Activated T-cell treated with anti-CD3 and anti-CD28 coated beads, Interleukin-2, amount 50 U/mL, for 48 hours (primary cell): ENCODE measurements at regions not wholly inside any gene's neighbourhood (a gene's known extent, or its start where the extent isn't known, plus 50 kb on each side); places are given as distances from the start of the nearest gene placed in this dataset.
A peak's percentile ranks its signal among the peaks of the same experiment; 100 is the strongest.
"Not testable (repeated sequence)": the region's sequence is repeated elsewhere in the genome, so short reads cannot be mapped to it uniquely, and the experiment has no call there.

Experiments used
- DNase-seq, 2 experiments: peaks; one replicate each; pipeline ENCODE4 v3.0.0-alpha.2; 2020

DNA sequence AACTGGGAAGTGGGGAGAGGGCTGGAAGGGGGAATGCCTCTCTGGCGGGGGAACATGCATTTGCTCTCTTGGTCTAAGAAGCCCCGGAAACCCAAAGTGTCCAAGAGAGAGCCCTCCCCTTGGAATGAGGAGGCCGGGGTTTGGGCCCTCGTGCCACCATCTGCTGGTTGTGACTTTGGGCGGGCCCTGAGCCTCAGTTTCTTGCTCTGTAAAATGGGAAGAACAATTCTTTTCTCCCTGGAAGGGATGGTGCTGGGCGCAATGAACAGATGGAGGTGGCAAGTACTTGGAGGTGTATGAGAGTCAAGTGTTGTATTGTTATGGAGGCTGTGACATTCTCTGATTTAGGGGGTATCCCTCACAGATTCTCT is 69.9 kb upstream of the TARDBP start:
- no peak for DNase-seq

DNA sequence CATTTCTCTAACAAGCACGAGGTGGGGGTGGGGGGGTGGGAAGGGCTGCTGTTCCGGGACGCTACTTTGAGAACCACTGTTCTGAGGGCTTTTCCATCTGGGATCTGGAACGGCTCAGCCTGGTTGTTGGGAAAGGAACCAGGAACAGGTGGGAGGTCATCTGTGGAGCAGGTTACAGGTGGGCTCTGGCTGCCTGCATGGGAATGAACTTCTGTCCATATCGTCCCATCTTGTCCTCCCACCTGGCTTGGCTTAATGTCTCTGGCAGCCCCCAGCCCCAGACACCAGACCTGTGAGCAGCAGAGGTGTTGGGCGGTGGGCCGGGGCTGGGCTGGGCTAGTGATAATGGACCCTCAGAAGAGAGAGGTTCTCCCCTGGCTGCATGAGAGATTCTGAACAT is 69.4 kb upstream of the TARDBP start:
- no peak for DNase-seq

DNA sequence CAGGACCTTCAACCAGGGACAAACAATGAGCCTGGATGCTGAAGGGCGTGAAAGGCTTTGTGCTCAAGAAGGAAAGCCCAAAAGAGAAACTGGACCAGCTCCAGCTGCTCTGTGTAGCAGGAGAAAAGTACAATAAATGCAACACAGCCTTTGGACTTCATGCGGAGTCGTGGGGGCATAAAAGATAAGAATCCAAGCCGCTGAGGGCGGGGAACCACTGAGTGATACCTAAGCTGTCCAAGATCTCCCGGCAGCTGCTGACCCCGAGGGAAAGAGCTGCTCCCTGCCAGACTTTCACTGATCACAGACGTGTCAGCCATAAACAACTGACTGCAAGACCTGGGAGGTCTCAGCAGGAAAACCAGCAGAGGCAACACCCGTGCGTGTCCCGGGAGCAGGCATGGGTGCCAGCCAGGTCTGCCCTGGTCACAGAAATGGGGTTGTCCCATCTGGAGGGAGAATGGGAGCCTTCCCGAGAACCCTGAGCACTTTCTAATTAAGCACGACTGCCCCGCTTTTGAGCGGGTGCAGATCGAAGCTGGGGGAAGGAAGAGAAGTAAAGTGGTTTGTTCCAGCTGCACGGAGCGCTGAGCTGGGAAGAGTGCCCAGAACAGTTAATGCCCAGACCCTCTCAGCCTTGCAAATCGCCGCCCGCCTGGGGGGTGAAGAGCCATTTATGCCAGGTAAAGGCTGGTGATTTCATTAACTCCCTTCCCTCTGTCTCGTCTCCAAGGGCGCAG is 68.3 kb upstream of the TARDBP start:
- DNase-seq, result no peak

DNA sequence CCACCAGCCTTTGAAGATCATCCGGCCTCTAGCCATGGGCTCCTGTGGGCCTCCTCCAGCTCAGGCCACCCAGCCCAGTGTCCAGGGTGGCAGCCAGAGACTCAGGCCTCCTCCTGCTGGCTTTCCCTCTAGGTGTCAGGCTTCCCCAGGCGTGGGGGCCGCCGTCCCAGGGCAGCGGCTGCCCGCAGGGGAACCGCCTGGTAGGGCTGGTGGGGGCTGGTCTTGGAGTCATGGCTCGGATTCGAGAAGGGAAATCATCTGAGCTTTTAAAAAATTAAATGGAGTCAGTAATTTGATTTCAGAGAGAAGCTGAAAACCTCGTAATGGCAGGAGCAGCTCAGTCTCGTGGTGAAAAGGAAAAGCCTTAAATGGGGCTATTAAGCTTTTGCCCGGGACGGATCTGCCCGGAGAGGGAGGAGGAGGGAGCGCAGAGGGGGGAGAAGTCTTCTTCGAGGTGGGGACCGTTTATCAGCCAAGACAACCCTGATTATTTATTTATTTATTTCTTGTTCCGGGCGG is 66.4 kb upstream of the TARDBP start:
- no peak for DNase-seq

DNA sequence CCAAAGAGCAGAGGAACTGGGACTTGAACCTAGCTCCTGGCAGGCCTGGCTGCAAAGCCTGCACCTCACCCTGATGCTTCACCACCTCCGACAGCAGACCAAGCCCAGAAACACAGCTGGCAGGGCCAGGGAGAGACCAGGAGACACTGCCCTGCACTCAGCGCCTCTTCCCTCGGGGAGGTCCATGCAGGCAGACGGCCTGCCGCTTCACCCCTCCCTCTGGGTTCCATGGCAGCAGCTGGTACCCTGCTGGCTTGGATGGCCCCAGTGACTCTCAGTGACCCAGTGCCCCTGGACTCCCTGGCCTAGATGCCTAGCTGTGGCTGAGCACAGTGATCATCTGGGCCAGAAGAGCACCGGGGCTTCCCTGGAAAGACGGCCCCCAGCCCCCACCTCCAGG is 65.3 kb upstream of the TARDBP start:
- DNase-seq, result no peak

DNA sequence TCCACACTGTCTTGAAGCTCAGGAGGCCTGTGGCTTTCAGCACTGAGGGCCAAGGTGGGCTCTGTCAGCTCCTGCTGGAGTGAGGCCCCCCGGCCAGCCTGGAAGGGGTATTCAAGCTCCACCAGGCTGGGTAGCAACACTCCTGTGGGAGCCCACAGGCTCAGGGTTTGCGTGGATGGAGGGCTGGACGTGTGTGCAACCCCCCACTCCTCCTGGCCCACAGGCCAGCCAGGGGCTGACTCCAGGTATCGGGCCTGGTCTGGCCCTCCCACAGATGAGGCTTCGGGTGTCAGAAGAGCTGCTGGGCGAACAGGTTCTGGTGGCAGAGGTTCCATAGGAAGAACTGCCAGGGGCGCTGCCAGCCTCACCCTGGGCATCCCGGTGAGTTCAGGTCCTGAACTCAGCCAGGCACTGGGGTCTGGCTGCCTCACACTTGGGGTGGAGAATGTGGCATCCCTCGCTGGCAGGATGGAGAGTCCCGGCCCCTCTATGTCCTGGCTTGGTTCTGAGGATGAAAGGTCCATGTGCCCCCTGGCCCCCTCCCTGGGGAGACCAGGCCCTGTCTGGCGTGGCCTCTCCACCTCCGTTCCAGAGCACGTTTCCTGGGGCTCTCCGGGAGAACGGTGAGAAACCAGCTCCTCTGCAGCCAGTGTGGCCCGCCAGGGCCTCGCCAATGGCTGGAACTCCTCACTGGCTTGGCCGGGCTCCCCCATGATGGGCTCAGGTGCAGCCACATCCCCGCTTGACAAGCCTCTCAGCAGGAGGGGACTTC is 64.6 kb upstream of the TARDBP start:
- no peak for DNase-seq

DNA sequence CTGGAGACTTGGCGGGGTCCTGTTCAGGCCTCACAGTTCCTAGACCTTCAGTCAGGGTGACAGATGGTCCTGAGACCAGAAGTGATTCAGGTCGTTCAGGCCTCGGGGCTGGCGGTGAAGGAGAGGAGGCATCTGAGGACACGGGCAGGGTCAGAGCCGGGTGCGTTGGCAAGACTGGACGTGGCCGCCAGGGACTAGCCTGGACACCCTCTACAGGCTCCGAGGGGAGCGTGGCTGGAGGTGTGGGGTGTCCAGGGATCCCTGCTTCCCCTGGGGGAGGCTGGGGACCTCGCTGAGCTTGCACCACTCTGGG is 64.0 kb upstream of the TARDBP start:
- DNase-seq, result no peak

DNA sequence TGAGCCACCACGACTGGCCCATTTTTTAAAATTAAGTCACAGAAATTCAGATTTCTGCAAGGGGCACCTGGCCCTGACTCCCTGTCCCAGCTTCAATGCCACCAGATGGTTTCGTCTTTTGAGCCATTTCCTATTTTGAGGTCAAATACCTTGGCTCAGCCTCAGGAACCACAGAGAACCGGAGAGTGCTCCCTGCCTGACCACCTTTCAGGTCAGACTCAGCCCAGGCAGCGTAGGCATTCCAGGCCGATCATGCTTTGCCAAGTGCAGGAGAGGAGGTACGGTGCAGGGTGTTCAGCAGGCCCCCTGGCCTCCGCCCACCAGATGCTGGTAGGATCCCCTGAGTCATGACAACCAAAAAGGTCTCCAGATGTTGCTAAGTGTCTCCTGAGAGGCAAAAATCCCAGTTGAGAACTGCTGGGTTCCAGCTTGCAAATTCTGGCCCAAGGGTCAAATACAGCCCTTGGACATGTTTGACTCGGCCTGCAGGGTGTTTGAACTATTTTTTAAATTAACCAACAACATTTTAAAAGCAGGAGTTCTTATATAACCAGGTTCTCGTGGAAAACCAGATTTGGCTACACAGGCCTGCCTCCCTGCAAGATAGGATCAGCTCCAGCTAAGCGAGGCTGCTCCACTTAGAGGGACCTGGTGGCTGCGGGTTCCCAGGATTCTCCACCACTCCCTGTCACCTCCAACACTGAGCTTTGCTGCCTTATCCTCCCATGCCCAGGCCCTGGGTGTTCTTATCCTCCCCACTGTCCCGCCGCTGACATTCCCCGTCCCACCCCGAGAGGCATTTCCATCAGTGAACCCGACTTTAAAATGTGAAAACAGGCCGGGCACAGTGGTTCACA is 61.9 kb upstream of the TARDBP start:
- DNase-seq, result no peak

DNA sequence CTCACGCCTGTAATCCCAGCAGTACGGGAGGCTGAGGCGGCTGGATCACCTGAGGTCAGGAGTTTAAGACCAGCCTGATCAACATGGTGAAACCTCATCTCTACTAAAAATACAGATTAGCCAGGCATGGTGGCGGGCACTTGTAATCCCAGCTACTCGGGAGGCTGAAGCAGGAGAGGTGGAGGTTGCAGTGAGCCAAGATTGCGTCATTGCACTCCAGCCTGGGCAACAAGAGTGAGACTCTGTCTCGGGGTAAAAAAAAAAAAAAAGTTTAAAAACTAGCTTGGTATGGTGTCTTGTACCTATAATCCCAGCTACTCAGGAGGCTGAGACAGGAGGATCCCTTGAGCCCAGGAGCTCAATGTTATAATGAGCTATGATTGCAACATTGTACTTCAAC is 61.2 kb upstream of the TARDBP start:
- DNase-seq, result not testable (repeated sequence)

DNA sequence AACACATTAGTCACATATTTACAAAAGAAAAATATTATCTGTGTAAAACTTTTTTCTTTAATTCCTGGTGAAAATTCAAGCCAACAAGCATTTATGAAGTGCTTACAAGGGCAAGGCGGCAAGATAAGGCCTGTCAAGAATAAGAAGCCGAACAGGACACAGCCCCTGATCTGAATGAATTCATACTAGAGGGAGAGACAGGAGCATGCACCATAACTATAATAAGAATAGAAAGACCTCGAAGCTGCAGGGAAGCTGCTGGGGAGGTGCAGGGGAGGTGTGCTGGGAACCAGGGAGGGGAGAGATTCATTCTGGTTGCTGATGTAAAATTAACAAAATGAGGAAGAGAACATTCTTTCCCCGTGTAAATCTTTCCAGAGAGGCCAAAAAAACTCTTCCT is 60.5 kb upstream of the TARDBP start:
- DNase-seq, result no peak

DNA sequence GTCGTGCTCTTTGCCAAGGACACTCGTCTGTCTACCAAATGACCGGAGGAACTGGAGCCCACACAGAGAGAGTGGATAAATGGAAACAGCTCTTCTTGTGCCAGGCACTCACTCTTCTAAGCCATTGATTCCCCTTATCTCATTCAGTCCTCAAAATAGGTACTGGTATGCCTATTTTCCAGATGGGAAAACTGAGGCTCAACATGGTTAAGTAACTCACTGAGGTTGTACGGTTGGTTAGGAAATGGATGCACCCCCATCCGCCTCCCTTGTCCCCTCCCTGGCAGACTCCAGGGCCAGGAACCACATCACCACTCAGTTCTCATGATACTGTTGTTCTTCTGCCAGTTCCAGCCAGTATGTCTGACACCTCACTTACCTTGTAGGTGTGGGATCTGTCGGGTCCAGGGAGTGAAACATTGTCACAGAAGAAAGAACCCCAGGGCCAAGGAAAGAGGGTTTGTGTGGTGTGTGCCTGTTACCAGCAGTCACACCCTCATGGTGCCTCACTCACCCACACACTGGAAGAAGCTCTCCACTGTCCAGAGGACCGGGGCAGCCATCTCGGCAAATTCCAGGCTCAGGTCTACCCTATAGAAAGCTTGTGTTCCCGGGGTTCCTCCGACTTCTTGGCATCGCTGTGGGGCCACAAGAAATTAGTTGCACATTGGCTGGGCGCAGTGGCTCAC is 58.8 kb upstream of the TARDBP start:
- no peak for DNase-seq

DNA sequence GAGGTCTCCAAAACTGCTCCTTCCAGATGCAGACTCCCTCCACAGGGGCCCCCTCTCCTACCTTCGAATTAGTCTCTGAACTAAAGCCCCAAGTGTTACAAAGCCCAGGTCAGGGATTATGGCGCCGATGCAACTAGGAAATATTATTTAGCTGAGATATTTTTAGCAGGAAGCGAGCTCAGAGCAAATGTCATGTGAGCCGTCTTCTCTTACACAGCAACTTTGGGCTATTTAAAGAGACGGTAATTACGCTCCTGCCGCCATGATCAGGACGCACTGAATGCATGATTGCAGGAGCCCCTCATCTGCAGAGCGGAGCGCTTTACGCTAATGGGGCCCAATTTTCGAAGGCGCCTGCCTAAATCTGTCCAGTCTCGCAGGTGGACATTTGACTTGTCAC is 55.3 kb upstream of the TARDBP start:
- no peak for DNase-seq

DNA sequence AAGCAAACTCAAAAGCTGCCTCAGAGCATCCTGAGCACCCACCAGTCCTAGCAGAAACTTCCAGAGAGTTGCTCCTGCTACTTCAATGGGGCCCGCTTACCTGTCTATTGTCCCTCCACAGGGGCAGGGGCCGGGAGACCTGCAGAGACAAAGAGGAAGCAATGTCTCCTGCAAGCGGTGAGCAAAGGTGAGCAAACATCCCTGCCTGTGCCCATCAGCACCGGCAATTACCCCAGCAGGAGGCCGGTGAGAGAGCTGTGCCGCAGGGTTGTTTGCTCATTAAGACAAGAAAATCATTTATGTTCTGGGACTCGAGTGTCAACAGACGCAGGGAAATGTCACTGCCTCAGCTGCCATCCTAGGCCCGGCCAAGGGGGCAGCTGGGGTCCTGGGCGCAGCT is 53.8 kb upstream of the TARDBP start:
- no peak for DNase-seq

DNA sequence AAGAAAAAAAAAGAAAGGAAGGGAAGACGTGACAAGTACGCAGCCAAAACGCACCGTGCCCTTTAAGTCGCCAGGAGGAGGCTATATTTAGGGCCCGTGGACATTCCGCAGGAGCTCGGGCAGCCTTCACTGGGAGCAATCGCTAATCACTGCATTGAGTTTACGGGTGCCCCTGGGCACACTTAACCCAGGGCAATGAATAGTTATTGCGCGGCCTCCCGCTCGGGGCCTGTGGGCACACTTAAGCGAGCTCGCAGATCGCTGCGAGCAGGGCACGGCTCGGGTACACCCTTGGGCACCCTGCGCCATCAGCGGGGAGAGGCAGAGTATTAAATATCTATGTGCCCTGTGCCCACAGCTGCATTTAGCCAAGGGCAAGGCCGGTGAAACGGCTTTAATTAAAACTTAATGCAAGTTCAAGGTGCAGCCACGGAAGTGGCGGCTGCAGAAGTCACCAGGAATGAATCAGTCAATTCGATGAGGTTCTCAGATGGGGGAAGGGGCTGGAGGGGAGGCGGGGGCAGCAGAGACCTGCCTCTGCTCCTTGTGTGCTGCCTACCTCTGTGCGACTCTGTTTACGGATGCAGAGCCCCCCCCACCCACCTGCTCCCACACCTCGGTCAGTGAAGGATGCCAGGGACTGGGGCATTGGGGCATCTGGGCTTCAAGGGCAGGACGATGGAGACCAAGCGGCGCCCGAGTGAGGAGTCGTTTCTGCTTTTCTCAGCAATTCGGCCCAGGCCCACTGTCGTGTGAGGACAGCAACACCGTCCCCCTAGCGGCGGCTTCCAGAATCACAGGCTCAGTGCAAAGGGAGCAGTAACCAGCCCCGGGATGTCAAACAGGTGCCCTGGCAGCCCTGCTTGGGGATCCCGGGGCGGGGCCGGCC is 51.8 kb upstream of the TARDBP start:
- peak; percentile 90 to 91 for DNase-seq

DNA sequence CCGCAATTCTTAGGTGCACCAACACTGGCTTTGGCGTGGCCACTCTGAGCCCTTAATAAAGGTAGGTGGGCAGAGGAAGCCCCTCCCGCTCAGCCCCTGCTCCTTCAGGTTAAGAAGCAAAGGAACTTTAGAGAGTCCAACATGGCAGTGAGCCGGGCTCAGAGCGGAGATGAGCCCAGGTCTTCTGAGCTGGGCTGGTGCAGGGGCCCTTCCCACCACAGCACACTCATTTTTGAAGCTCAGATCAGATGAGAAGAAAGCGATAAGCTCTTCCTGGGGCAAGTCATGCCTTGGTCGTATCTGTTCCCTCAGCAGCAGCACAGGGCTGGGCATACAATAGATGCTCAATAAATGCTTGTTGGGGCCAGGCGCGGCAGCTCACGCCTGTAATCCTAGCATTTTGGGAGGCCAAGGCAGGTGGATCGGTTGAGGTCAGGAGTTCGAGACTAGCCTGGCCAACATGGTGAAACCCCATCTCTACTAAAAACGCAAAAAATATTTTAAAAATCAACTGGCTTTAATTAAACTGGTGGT is 51.1 kb upstream of the TARDBP start:
- no peak for DNase-seq

DNA sequence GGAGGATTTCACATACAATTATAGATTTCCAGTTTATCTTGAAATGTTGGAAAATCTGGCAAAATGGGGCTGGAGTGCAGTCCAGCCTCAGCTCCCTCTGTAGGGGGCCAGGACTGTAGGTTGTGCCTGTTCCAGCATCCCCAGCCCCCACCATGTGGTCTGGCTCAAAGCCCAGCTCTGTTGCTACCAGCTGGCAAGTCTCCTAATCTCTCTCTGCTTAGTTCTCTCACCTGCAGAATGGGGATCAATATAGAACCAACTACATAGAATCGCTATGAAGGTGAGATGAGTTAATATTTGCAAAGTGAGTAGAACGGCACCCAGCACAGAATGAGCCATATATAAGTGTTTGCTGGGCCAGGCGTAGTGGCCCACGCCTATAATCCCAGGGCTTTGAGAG is 50.0 kb upstream of the TARDBP start:
- no peak for DNase-seq
